ENCODE measurements at regions not wholly inside any gene's neighbourhood (a gene's known extent, or its start where the extent isn't known, plus 50 kb on each side); places are given as distances from the start of the nearest gene placed in this dataset.

- no peak for ATAC-seq
- intact Hi-C loops (cut with DNase I): no loop called here
Observed at GRCh38 chr5:158398360-158399201, 539.6 kb upstream of the CLINT1 start.

DNA sequence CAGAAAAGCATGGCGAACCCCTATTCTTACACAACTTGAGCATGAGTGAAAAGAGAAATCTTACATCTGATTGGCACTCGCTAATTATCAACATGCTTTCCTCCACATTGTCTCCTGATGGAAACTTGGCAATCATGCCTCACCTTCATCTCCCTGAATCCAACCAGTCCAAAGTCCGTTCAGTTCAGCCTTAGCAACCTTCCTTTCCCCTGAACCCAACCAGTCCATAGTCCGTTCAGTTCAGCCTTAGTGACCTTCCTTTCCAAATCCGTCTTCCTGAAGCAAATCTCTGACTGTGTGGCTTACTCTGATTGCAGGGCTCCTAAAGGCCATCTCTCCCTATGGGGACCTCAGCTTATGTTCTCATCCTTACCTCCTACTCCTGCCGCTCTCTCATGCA is 538.3 kb upstream of the CLINT1 start:
- no peak for ATAC-seq
- intact Hi-C loops (cut with DNase I): no loop called here
- DNase-seq (ENCODE audit: missing footprints): no peak

More at GRCh38 chr5:158398360-158399201, 539.6 kb upstream of the CLINT1 start:
- no peak for DNase-seq (ENCODE audit: missing footprints)

- intact Hi-C loops (cut with DNase I): no loop called here
- DNase-seq (ENCODE audit: missing footprints) (no peak), ATAC-seq (no peak)
Observed at GRCh38 chr5:158394102-158394501, 535.2 kb upstream of the CLINT1 start.

DNA sequence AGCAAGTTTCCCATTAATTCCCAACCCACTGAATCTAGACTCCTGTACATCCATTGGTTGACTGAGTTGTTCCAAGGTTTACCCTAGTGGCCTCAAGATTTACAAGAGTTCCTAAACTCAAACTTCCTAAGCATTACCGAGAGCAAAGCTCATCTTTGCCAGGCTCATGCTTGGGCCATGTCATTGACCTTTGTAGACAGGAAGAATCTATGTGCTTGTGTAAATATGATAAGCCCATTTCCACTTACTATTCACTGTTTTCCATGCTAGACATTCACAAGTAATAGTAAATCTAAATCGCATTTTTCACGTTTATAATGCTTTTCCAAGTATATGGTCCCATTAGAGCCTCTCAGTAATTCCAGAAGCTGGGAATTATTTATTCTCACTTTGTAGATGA is 534.5 kb upstream of the CLINT1 start:
- DNase-seq (ENCODE audit: missing footprints) (no peak), ATAC-seq (no peak)
- intact Hi-C loops (cut with DNase I): no loop called here

DNA sequence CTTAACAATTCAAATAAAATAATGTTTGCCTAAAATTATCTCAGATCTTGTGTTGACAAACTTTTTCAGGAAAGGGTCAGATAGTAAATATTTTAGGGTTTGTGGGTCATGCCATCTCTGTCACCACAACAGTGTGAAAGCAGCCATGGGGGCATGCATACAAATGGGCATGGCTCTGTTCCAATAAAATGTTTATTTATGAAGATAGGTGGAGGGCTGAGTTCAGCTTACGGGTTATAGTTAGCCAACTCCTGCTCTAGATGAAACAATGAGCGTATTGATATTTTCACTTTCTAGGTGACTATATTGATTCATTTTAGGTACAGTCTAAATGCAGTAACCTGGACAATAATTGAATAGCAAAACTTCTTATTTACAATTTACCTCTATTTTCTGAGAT is 533.8 kb upstream of the CLINT1 start:
- ATAC-seq (no peak), DNase-seq (ENCODE audit: missing footprints) (no peak)
- intact Hi-C loops (cut with DNase I): no loop called here

DNA sequence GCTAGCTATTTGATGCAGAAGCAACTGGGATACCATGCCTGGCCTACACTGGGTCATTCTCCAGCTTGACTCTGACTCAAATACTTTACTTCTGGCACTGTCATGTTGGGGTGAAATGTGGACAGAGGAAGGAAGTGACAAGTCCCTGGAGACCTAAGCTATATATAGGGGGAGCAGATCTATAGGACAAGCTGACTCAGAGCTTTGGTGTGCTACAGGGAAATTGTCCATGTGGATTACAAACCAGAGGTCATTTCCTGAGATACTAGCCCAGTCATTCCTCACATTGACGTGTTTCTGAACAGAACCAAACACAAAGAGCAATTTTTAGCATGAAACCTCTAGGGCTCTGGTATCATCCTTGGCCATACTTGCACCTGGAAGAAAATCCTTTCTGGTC is 531.6 kb upstream of the CLINT1 start:
- intact Hi-C loops (cut with DNase I): no loop called here
- no peak for ATAC-seq

GRCh38 chr5:158389786-158390185 is 530.8 kb upstream of the CLINT1 start:
- ATAC-seq: no peak
- no peak for DNase-seq (ENCODE audit: missing footprints)
- intact Hi-C loops (cut with DNase I): no loop called here

More for the DNA sequence above, 531.6 kb upstream of the CLINT1 start:
- no peak for DNase-seq (ENCODE audit: missing footprints)

GRCh38 chr5:158388021-158388420 is 529.1 kb upstream of the CLINT1 start:
- intact Hi-C loops (cut with DNase I): no loop called here
- no peak for ATAC-seq

DNA sequence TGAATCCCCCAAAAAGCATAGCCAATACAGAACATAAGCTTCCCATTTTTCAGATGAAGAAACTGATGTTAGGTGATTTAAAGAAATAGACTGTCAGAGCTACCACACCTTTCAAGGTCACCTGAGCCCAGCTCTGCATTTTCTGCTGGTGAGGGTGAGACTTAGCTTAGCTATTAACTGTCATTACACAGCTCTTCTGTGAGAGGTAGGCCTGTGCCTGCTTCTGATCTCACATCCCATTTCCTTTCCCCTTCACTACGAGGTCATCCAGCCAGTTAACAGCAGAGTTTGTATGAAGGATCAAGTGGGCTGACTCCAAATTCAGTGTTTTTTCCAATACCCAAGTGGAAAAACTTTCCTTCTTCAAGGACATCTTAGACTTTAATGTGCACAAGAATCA is 528.6 kb upstream of the CLINT1 start:
- DNase-seq (ENCODE audit: missing footprints) (no peak), ATAC-seq (no peak)
- intact Hi-C loops (cut with DNase I): no loop called here

More at GRCh38 chr5:158388021-158388420, 529.1 kb upstream of the CLINT1 start:
- no peak for DNase-seq (ENCODE audit: missing footprints)

DNA sequence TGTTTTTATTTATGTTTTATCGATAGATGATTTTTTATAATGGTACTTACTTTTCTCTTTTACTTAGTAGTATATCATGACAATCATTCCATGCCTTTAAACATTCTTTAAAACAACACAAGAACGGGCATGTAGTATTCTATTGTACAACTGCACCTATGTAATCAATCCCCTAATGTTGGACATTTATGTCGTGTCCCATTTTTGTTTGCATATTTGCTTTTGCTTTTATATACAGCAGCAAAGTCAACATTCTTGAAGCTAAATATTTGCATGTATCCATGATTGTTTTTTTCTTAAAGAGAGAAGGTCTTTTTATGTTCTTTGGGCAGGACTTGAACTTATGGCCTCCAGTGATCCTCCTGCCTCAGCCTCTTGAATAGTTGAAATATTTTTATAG is 527.0 kb upstream of the CLINT1 start:
- intact Hi-C loops (cut with DNase I): no loop called here

DNA sequence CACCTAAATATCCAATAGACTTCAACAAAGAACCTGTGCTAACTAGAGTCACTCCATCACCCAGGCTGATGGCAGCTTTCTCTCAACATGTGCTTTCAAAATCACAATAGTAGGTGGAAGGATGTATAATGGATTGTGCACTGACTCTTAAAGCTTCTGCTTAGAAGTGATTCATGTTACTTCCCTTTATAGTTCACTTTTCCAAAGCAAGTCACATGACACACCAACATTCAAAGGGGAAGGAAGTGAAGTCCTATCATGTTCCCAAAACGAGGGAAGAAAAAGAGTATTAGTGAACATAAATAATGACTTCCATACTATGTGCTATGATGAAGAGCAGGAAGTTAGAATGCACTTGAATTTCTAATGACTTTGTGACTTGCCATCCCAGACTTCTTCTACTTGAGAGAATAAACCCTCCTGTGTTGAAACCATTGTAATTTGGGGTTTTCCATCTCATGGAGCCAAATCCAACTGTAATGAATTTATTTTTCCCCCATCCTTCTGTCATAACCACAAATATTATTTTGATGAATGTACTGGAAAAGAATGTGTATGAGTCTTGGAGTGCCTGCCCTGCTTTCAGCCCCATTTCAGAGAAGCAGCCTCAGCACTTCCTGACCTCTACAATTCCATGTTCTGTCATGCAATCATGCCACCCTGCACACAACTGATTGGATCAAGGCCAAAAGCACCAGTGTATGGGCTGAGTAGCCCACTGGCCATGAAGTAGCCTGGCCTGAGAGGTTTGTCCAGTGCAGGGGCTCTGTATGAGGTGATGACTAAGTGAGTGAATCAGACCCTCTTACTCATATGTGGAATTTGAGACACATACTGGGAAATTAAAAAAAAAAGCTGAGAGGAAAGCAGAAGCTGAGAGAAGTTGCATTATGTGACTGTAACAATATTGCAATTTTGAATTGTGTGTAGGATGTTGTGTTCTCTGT is 525.9 kb upstream of the CLINT1 start:
- intact Hi-C loops (cut with DNase I): no loop called here
- ATAC-seq: no peak
- no peak for DNase-seq (ENCODE audit: missing footprints)

More for the DNA sequence above, 527.0 kb upstream of the CLINT1 start:
- ATAC-seq (no peak), DNase-seq (ENCODE audit: missing footprints) (no peak)

DNA sequence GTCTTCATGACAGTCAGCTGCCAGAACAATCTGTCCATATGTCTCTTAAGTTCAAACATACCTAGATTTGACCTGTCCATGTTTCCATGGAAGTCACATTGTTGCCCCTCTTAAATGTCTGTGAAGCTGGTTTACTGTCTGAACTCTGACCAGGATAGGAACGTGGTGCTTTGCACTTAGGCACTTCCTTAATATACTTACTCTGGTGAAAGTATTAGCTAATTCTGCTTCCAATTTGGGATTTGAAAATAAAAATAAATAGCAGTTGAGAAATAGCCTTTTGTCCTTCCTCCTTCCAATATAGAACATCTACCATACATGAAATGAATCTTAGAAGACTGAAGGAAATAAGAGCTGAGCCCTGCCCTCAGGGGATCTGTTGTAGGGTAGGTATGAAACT is 524.5 kb upstream of the CLINT1 start:
- DNase-seq (ENCODE audit: missing footprints) (no peak), ATAC-seq (peak; percentile 29)
- intact Hi-C loops (cut with DNase I): no loop called here

- intact Hi-C loops (cut with DNase I): no loop called here
- peak; percentile 83 for DNase-seq (ENCODE audit: missing footprints)
- ATAC-seq: peak; percentile 93
Observed at GRCh38 chr5:158382473-158382872, 523.5 kb upstream of the CLINT1 start.

DNA sequence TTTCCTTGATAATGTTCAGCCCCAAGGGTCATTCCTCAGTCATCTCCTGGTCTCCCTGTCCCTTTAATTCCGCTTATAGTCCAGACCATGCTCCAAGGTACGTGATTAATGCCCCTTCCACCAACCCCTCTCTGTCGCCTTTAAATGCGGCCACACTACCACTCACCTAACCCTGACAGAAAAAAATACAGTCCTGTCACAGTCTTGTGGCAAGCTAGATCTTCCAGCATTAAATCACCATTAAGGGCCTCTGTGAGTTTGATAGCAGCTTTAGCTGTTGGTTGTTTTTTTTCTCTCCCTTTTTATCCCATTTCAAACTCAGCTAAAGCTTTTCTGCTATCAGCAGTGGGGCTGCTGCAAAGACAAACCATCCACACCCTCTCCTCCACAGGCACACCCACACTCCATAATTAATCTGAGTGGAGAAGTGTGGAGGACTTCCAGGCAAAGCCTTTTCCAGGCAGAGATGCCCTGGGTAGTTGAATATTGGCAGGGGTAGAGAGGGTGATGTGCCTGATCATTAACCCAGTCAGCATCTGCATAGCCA is 522.7 kb upstream of the CLINT1 start:
- ATAC-seq: no peak

GRCh38 chr5:158380661-158381060 is 521.7 kb upstream of the CLINT1 start:
- no peak for ATAC-seq
- DNase-seq (ENCODE audit: missing footprints): no peak
- intact Hi-C loops (cut with DNase I): no loop called here

More for the DNA sequence above, 522.7 kb upstream of the CLINT1 start:
- DNase-seq (ENCODE audit: missing footprints): no peak
- intact Hi-C loops (cut with DNase I): no loop called here

- intact Hi-C loops (cut with DNase I): no loop called here
- DNase-seq (ENCODE audit: missing footprints) (no peak), ATAC-seq (no peak)
Observed at GRCh38 chr5:158378931-158379330, 520.0 kb upstream of the CLINT1 start.

- ATAC-seq (no peak), DNase-seq (ENCODE audit: missing footprints) (no peak)
- intact Hi-C loops (cut with DNase I): no loop called here
Observed at GRCh38 chr5:158376679-158377078, 517.7 kb upstream of the CLINT1 start.

- DNase-seq (ENCODE audit: missing footprints): no peak
- ATAC-seq: no peak
- intact Hi-C loops (cut with DNase I): no loop called here
Observed at GRCh38 chr5:158375531-158375930, 516.6 kb upstream of the CLINT1 start.

GRCh38 chr5:158373608-158374395 is 514.9 kb upstream of the CLINT1 start:
- DNase-seq (ENCODE audit: missing footprints) (no peak), ATAC-seq (no peak)
- intact Hi-C loops (cut with DNase I): no loop called here

All from Right ventricle myocardium inferior (tissue), 1 donor.